HEK293 (cell line): ENCODE measurements at regions not wholly inside any gene's neighbourhood (a gene's known extent, or its start where the extent isn't known, plus 50 kb on each side); places are given as distances from the start of the nearest gene placed in this dataset.

Source experiments
- CTCF ChIA-PET: fragments of 350-600 bp; formaldehyde crosslinking; extraction: SDS; loops from one replicate; lab custom pipeline; 2021; ENCODE audit warnings: antibody characterized with exemption; lab: Yijun Ruan, JAX
- POLR2A ChIA-PET: fragments of 300-600 bp; formaldehyde crosslinking; extraction: SDS; loops from one replicate; lab custom pipeline; 2020; ENCODE audit warnings: antibody characterized with exemption, inconsistent platforms; lab: Yijun Ruan, JAX
- H3K27ac ChIP-seq: fragments of 200-500 bp; sonication (Bioruptor generic); 2 replicates; pipeline ENCODE4 v1.5.1; 2014; ENCODE audit warnings: low read depth, low read length, control low read depth, inconsistent platforms; ENCODE audit errors: extremely low read depth
- H3K36me3 ChIP-seq, 2 experiments: fragments of 200-500 bp in 1 of 2; sonication (Bioruptor generic) in 1 of 2; 1 replicate in 1 of 2; 2 replicates in 1 of 2; pipeline ENCODE4 v1.5.1; 2014 to 2017; ENCODE audit warnings: inconsistent platforms in 2 of 2, low read length in 2 of 2; ENCODE audit not compliant: control insufficient read depth in 2 of 2, insufficient read depth in 1 of 2
- H3K4me1 ChIP-seq: fragments of 200-500 bp; sonication (Bioruptor generic); 2 replicates; pipeline ENCODE4 v1.5.1; 2014; ENCODE audit warnings: mild to moderate bottlenecking, low read length, inconsistent platforms; ENCODE audit not compliant: control insufficient read depth, insufficient read depth
- H3K4me3 ChIP-seq: 2 replicates; pipeline ENCODE4 v1.5.1; 2011; ENCODE audit warnings: low read depth, mild to moderate bottlenecking, control low read depth, low read length, moderate library complexity
- H3K9me3 ChIP-seq: fragments of 200-500 bp; sonication (Bioruptor generic); 2 replicates; pipeline ENCODE4 v1.5.1; 2014; ENCODE audit warnings: low read depth, low read length, inconsistent platforms; ENCODE audit not compliant: control insufficient read depth, insufficient read depth
- BCL11A ChIP-seq: fragments of 450-650 bp; formaldehyde crosslinking; IDR thresholded peaks from 2 replicates; pipeline ENCODE4 v1.5.1; 2016; ENCODE audit warnings: low read depth, missing biosample characterization, missing genetic modification characterization
- EGR2 ChIP-seq: fragments of 450-650 bp; formaldehyde crosslinking; IDR thresholded peaks from 2 replicates; pipeline ENCODE4 v1.5.1; 2016; ENCODE audit warnings: low read depth, missing biosample characterization, missing genetic modification characterization
- GLIS1 ChIP-seq: fragments of 450-650 bp; formaldehyde crosslinking; IDR thresholded peaks from 2 replicates; pipeline ENCODE4 v1.5.1; 2016; ENCODE audit warnings: missing biosample characterization, missing genetic modification characterization
- GLIS2 ChIP-seq: fragments of 450-650 bp; formaldehyde crosslinking; IDR thresholded peaks from 2 replicates; pipeline ENCODE4 v1.5.1; 2016; ENCODE audit warnings: missing biosample characterization, missing genetic modification characterization
- MYNN ChIP-seq: fragments of 450-650 bp; formaldehyde crosslinking; IDR thresholded peaks from 2 replicates; pipeline ENCODE4 v1.5.1; 2016; ENCODE audit warnings: missing biosample characterization, missing genetic modification characterization, borderline replicate concordance
- OSR2 ChIP-seq: fragments of 450-650 bp; formaldehyde crosslinking; IDR thresholded peaks from 2 replicates; pipeline ENCODE4 v1.5.1; 2016; ENCODE audit warnings: missing biosample characterization, missing genetic modification characterization
- SP2 ChIP-seq: fragments of 450-650 bp; formaldehyde crosslinking; IDR thresholded peaks from 2 replicates; pipeline ENCODE4 v1.5.1; 2016; ENCODE audit warnings: missing biosample characterization, missing genetic modification characterization
- ZBTB20 ChIP-seq: fragments of 450-650 bp; formaldehyde crosslinking; IDR thresholded peaks from 2 replicates; pipeline ENCODE4 v1.5.1; 2016; ENCODE audit warnings: missing biosample characterization, missing genetic modification characterization
- ZNF10 ChIP-seq: fragments of 450-650 bp; formaldehyde crosslinking; IDR thresholded peaks from 2 replicates; pipeline ENCODE4 v1.5.1; 2017; ENCODE audit warnings: missing biosample characterization, missing genetic modification characterization
- ZNF112 ChIP-seq: fragments of 450-650 bp; formaldehyde crosslinking; IDR thresholded peaks from 2 replicates; pipeline ENCODE4 v1.5.0; 2017; ENCODE audit warnings: missing biosample characterization, missing genetic modification characterization
- ZNF223 ChIP-seq: fragments of 450-650 bp; formaldehyde crosslinking; IDR thresholded peaks from 2 replicates; pipeline ENCODE4 v1.5.1; 2016; ENCODE audit warnings: missing biosample characterization, missing genetic modification characterization
- ZNF280D ChIP-seq: fragments of 450-650 bp; formaldehyde crosslinking; IDR thresholded peaks from 2 replicates; pipeline ENCODE4 v1.5.1; 2016; ENCODE audit warnings: missing biosample characterization, missing genetic modification characterization
- ZNF354C ChIP-seq: fragments of 450-650 bp; formaldehyde crosslinking; IDR thresholded peaks from 2 replicates; pipeline ENCODE4 v1.5.1; 2016; ENCODE audit warnings: missing biosample characterization, missing genetic modification characterization, low read depth, borderline replicate concordance
- ZNF391 ChIP-seq: fragments of 450-650 bp; formaldehyde crosslinking; IDR thresholded peaks from 2 replicates; pipeline ENCODE4 v1.5.1; 2016; ENCODE audit warnings: low read depth, missing biosample characterization, missing genetic modification characterization, borderline replicate concordance
- ZNF394 ChIP-seq: fragments of 450-650 bp; formaldehyde crosslinking; IDR thresholded peaks from 2 replicates; pipeline ENCODE4 v1.5.1; 2016; ENCODE audit warnings: missing biosample characterization, missing genetic modification characterization, mild to moderate bottlenecking, moderate library complexity, borderline replicate concordance
- ZNF404 ChIP-seq: fragments of 450-650 bp; formaldehyde crosslinking; IDR thresholded peaks from 2 replicates; pipeline ENCODE4 v1.5.1; 2017; ENCODE audit warnings: missing biosample characterization, missing genetic modification characterization
- ZNF423 ChIP-seq: fragments of 450-650 bp; formaldehyde crosslinking; IDR thresholded peaks from 2 replicates; pipeline ENCODE4 v1.5.1; 2016; ENCODE audit warnings: missing biosample characterization, missing genetic modification characterization
- ZNF560 ChIP-seq: fragments of 450-650 bp; formaldehyde crosslinking; IDR thresholded peaks from 2 replicates; pipeline ENCODE4 v1.5.1; 2017; ENCODE audit warnings: missing biosample characterization, missing genetic modification characterization, borderline replicate concordance
- ZNF747 ChIP-seq: fragments of 450-650 bp; formaldehyde crosslinking; IDR thresholded peaks from 2 replicates; pipeline ENCODE4 v1.5.1; 2016; ENCODE audit warnings: missing biosample characterization, missing genetic modification characterization
- ZNF785 ChIP-seq: fragments of 450-650 bp; formaldehyde crosslinking; IDR thresholded peaks from 2 replicates; pipeline ENCODE4 v1.5.1; 2016; ENCODE audit warnings: missing biosample characterization, missing genetic modification characterization
- ZNF837 ChIP-seq: fragments of 450-650 bp; formaldehyde crosslinking; IDR thresholded peaks from 2 replicates; pipeline ENCODE4 v1.5.1; 2016; ENCODE audit warnings: missing biosample characterization, missing genetic modification characterization
- ZNF843 ChIP-seq: fragments of 450-650 bp; formaldehyde crosslinking; IDR thresholded peaks from 2 replicates; pipeline ENCODE4 v1.5.1; 2016; ENCODE audit warnings: missing biosample characterization, missing genetic modification characterization
- TF ChIP-seq, protein P1 (sequence below): fragments of 450-650 bp; formaldehyde crosslinking; IDR thresholded peaks from 2 replicates; pipeline ENCODE4 v1.5.1; 2016; ENCODE audit warnings: missing biosample characterization, missing genetic modification characterization
- TF ChIP-seq, protein P2 (sequence below): sonication (generic); formaldehyde crosslinking; IDR thresholded peaks from 2 replicates; pipeline ENCODE4 v1.8.1; 2022; ENCODE audit warnings: mild to moderate bottlenecking, moderate library complexity, missing genetic modification reagents
- TF ChIP-seq, protein P3 (sequence below): fragments of 450-650 bp; formaldehyde crosslinking; IDR thresholded peaks from 2 replicates; pipeline ENCODE4 v1.5.1; 2016; ENCODE audit warnings: missing biosample characterization, missing genetic modification characterization, low read depth
- TF ChIP-seq, protein P4 (sequence below): fragments of 450-650 bp; formaldehyde crosslinking; IDR thresholded peaks from 2 replicates; pipeline ENCODE4 v1.5.1; 2017; ENCODE audit warnings: missing biosample characterization, missing genetic modification characterization

- CTCF ChIA-PET, result no interaction called here
Measured at GRCh38 chr5:3344671-3345070, 251.0 kb upstream of the IRX1 start.

DNA sequence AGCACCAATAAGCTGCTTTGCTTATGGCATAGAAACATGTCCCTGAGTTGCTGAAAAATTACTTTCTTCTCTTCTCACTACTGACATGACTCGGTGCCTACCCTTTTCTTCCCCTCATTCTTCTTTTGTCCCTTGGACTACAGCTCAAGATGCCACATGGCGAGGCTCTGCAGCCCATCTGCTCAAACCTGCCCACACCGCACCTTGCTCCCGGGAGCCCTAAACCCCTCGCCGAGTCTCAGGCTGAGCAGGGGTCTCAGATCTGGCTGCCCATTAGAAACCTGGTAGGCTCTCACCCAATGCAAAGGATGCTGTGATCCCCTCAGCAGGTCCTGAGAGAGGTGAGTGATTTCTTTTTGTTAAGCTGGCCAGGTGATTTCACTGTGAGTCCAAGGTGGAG lies 251.7 kb upstream of the IRX1 start:
- TF ChIP-seq ZBTB20, result no peak
- no peak overlapping the region for H3K4me3 ChIP-seq
- ChIA-PET CTCF (no interaction called here), POLR2A (no interaction called here)
- no peaks in the 10 kb centered on the region for H3K4me1 ChIP-seq
- H3K36me3 ChIP-seq, result no peaks in the 10 kb centered on the region
- H3K27ac ChIP-seq, result no peak overlapping the region
- no peaks in the 10 kb centered on the region for H3K9me3 ChIP-seq

More at GRCh38 chr5:3344671-3345070, 251.0 kb upstream of the IRX1 start:
- Histone ChIP-seq H3K4me3 (no peak overlapping the region), H3K4me1 (no peaks in the 10 kb centered on the region), H3K27ac (no peak overlapping the region), H3K36me3 (no peaks in the 10 kb centered on the region), H3K9me3 (no peaks in the 10 kb centered on the region)
- TF ChIP-seq SP2 (tag by site-specific recombination), result no peak
- TF ChIP-seq, protein P1, sequence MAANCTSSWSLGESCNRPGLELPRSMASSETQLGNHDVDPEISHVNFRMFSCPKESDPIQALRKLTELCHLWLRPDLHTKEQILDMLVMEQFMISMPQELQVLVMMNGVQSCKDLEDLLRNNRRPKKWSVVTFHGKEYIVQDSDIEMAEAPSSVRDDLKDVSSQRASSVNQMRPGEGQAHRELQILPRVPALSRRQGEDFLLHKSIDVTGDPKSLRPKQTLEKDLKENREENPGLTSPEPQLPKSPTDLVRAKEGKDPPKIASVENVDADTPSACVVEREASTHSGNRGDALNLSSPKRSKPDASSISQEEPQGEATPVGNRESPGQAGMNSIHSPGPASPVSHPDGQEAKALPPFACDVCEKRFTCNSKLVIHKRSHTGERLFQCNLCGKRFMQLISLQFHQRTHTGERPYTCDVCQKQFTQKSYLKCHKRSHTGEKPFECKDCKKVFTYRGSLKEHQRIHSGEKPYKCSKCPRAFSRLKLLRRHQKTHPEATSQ (tag by site-specific recombination), result no peak
- TF ChIP-seq ZNF112 (tag by site-specific recombination), result no peak
- TF ChIP-seq, protein P2, sequence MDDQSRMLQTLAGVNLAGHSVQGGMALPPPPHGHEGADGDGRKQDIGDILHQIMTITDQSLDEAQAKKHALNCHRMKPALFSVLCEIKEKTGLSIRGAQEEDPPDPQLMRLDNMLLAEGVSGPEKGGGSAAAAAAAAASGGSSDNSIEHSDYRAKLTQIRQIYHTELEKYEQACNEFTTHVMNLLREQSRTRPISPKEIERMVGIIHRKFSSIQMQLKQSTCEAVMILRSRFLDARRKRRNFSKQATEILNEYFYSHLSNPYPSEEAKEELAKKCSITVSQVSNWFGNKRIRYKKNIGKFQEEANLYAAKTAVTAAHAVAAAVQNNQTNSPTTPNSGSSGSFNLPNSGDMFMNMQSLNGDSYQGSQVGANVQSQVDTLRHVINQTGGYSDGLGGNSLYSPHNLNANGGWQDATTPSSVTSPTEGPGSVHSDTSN (CRISPR knock-in tag), result no peak
- TF ChIP-seq ZNF391 (tag by site-specific recombination), result no peak
- no peak for TF ChIP-seq ZNF560 (tag by site-specific recombination)
- no peak for TF ChIP-seq ZNF10 (tag by site-specific recombination)
- no peak for TF ChIP-seq ZNF843 (tag by site-specific recombination)
- no peak for TF ChIP-seq ZNF404
- TF ChIP-seq GLIS2 (tag by site-specific recombination), result no peak
- TF ChIP-seq, protein P3, sequence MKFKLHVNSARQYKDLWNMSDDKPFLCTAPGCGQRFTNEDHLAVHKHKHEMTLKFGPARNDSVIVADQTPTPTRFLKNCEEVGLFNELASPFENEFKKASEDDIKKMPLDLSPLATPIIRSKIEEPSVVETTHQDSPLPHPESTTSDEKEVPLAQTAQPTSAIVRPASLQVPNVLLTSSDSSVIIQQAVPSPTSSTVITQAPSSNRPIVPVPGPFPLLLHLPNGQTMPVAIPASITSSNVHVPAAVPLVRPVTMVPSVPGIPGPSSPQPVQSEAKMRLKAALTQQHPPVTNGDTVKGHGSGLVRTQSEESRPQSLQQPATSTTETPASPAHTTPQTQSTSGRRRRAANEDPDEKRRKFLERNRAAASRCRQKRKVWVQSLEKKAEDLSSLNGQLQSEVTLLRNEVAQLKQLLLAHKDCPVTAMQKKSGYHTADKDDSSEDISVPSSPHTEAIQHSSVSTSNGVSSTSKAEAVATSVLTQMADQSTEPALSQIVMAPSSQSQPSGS (tag by site-specific recombination), result no peak
- TF ChIP-seq ZNF354C (tag by site-specific recombination), result no peak
- POLR2A ChIA-PET, result no interaction called here

- Histone ChIP-seq H3K9me3 (no peaks in the 10 kb centered on the region), H3K4me1 (no peaks in the 10 kb centered on the region), H3K27ac (no peak overlapping the region), H3K4me3 (no peak overlapping the region), H3K36me3 (no peaks in the 10 kb centered on the region)
- ChIA-PET CTCF (no interaction called here), POLR2A (no interaction called here)
- TF ChIP-seq ZNF394 (tag by site-specific recombination), result no peak
- TF ChIP-seq EGR2 (tag by site-specific recombination), result no peak
- TF ChIP-seq BCL11A (tag by site-specific recombination), result no peak
- no peak for TF ChIP-seq MYNN (tag by site-specific recombination)
- TF ChIP-seq, protein P4, sequence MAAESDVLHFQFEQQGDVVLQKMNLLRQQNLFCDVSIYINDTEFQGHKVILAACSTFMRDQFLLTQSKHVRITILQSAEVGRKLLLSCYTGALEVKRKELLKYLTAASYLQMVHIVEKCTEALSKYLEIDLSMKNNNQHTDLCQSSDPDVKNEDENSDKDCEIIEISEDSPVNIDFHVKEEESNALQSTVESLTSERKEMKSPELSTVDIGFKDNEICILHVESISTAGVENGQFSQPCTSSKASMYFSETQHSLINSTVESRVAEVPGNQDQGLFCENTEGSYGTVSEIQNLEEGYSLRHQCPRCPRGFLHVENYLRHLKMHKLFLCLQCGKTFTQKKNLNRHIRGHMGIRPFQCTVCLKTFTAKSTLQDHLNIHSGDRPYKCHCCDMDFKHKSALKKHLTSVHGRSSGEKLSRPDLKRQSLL (tag by site-specific recombination), result no peak
- no peak for TF ChIP-seq GLIS1
- TF ChIP-seq ZNF280D (tag by site-specific recombination), result no peak
- no peak for TF ChIP-seq ZNF785 (tag by site-specific recombination)
- no peak for TF ChIP-seq ZNF223 (tag by site-specific recombination)
- no peak for TF ChIP-seq ZNF423 (tag by site-specific recombination)
- no peak for TF ChIP-seq OSR2 (tag by site-specific recombination)
- no peak for TF ChIP-seq ZNF837 (tag by site-specific recombination)
- no peak for TF ChIP-seq ZNF747
Measured at GRCh38 chr5:3343211-3343610, 252.4 kb upstream of the IRX1 start.
